A204.1 (cell line): ENCODE measurements at regions not wholly inside any gene's neighbourhood (a gene's known extent, or its start where the extent isn't known, plus 50 kb on each side); places are given as distances from the start of the nearest gene placed in this dataset.

Experiments
- FAIRE-seq: peaks from 2 replicates; lab custom pipeline; 2012; peaks lifted over from hg19 to GRCh38; lab: Jason Lieb, UNC

- no peak for FAIRE-seq
Measured at GRCh38 chr17:15039366-15039765, 225.8 kb downstream of the PMP22 start.

- FAIRE-seq = no peak
Measured at GRCh38 chr17:15038656-15039055, 226.5 kb downstream of the PMP22 start.

- FAIRE-seq = no peak
Measured at GRCh38 chr17:15036238-15036637, 228.9 kb downstream of the PMP22 start.

- FAIRE-seq = no peak
Measured at GRCh38 chr17:15031975-15032374, 233.2 kb downstream of the PMP22 start.

GRCh38 chr17:15029469-15029868 is 235.7 kb downstream of the PMP22 start:
- no peak for FAIRE-seq

- no peak for FAIRE-seq
Measured at GRCh38 chr17:15027853-15028252, 237.3 kb downstream of the PMP22 start.

- FAIRE-seq = no peak
Measured at GRCh38 chr17:15026088-15026487, 239.0 kb downstream of the PMP22 start.

- FAIRE-seq = no peak
Measured at GRCh38 chr17:15023589-15024336, 241.4 kb downstream of the PMP22 start.

GRCh38 chr17:15019158-15019557 is 246.0 kb downstream of the PMP22 start:
- no peak for FAIRE-seq

- FAIRE-seq = no peak
Measured at GRCh38 chr17:15012351-15012980, 252.7 kb downstream of the PMP22 start.

GRCh38 chr17:15009087-15009486 is 256.0 kb downstream of the PMP22 start:
- no peak for FAIRE-seq

GRCh38 chr17:15007147-15007553 is 258.0 kb downstream of the PMP22 start:
- FAIRE-seq = no peak

- FAIRE-seq = no peak
Measured at GRCh38 chr17:15006421-15007128, 258.6 kb downstream of the PMP22 start.

GRCh38 chr17:15000661-15001060 is 264.5 kb downstream of the PMP22 start:
- no peak for FAIRE-seq

- no peak for FAIRE-seq
Measured at GRCh38 chr17:14997290-14997689, 267.8 kb downstream of the PMP22 start.

- no peak for FAIRE-seq
Measured at GRCh38 chr17:14986127-14986526, 279.0 kb downstream of the PMP22 start.

- no peak for FAIRE-seq
Measured at GRCh38 chr17:14972844-14973243, 292.3 kb downstream of the PMP22 start.

GRCh38 chr17:14971054-14971453 is 294.1 kb downstream of the PMP22 start:
- FAIRE-seq = no peak

- no peak for FAIRE-seq
Measured at GRCh38 chr17:14959106-14959648, 305.9 kb downstream of the PMP22 start.

- FAIRE-seq = no peak
Measured at GRCh38 chr17:14953405-14953804, 311.7 kb downstream of the PMP22 start.

GRCh38 chr17:14950686-14951085 is 314.4 kb downstream of the PMP22 start:
- no peak for FAIRE-seq

GRCh38 chr17:14950216-14950615 is 314.9 kb downstream of the PMP22 start:
- no peak for FAIRE-seq

GRCh38 chr17:14947671-14948070 is 317.5 kb downstream of the PMP22 start:
- no peak for FAIRE-seq
